Daoy (cell line): ENCODE measurements at regions not wholly inside any gene's neighbourhood (a gene's known extent, or its start where the extent isn't known, plus 50 kb on each side); places are given as distances from the start of the nearest gene placed in this dataset.

Experiments
- DNase-seq: peaks from one replicate; pipeline ENCODE4 v3.0.0-alpha.2; 2015; ENCODE audit warnings: low read depth

DNA sequence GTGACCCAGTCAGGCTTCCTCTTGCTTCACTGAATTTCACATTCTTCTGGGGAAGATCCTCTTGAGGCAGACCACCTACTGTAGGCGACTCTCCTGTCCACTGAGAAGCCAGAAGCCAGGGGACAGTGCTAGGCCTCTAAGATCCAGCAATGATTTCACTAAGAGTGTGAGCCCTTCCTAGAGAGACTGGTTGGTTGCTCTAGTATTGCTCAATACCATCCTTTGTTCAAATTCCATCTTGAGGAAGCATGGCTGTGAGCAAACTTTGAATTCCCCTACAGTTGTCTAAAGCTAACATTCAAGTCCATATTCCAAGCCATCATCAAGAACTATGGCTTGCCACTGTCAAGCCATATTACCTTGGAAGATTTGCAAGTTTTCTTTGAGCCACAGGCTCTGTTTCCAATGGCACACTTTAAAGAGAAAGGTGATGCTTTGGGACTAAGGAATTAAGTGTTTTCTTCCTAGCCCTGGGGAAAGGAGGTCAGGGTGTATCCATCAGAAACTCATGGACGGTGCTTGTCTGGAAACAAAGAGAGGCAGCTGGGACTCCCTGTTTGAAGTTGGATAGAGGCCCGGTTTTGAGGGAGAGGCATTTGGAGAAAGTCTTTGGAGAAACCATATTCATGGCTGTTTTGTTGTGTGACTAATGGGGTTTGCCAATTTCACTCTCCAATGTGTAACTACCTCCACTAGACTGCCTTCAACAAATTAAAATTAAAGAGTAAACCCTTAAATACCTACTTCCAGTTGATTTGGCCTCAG, 1217.9 kb downstream of the VRK1 start:
- DNase-seq: no peak

DNA sequence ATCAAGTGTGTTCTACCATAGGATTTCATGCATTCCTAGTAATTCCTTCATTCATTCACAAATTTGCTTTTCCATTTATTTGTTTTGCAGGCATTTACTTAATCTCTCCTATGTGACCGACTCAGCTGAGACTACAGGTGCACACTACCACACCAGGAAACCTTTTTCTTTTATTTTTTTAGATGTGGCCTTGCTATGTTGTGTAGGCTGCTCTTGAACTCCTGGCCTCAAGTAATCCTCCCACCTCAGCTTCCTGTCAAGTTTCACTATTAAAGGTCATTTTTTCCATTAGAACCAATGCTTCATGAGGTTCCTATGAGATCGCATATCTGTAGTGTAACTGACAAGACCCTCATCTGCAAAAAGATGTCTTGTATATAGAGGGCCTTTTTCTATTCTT, 1218.7 kb downstream of the VRK1 start:
- DNase-seq: no peak

DNA sequence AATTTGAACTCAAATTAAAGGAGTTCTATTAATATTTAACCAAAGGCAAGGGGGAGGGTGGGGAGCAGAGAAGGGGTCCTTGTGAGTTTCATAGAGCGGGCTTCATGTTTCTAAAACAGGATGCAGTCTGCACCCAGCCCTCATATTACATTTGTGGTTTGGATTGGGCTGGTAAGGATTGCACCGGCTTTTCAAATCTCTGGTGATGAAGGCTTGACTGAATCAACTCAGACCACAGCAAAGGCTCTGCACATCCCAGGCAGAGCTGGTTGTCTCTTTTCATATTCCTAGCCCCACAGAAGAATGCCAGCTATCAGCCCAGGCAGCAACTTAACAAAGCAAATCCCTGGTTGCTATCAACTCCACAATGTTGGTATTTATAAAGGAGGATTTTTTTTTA, 1221.4 kb downstream of the VRK1 start:
- DNase-seq: no peak

DNA sequence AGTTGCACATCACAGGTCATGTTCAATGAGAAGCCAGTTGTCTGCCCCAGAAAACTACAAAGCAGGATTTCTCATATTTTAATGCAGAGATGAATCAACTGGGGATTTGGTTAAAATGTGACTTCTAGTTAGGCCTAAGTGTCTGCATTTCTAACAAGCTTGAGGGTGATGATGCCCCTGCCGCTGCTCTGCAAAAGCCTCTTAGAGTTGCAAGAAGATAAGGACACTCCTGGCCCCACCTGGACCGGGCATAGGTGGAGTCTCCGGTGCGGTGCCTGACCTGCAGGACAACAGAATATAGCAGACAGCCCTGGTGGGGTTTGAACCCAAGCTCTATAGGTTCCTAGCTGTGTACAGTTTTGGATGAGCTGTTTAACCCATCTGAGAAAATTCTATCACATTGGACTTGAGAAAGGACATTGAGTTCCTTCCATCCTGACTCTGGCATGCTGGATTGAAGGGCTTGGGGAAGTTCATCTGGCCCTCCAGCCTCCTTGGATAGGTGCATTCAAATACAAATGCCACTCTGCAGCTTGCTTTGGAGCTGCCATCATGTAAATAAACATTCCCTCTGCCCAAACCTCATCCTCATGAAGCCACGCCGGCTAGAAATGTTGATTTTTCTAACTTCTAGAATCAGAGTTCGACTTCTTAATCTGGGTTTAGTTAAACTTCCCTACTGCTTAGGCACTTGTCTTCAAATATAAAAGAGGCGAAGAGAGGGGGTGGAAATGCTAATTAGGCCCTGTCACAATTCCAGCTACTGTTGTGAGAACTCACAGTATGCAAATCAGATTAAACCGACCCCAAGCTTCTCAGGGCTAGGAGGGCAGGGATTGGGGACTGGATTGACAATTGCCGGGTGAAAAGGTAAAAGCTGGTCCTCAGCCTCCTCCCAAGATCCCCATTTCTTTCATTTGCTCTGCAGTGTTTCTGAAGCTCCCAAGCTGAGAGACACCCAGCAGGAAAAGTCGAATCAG, 1225.6 kb downstream of the VRK1 start:
- DNase-seq: no peak

DNA sequence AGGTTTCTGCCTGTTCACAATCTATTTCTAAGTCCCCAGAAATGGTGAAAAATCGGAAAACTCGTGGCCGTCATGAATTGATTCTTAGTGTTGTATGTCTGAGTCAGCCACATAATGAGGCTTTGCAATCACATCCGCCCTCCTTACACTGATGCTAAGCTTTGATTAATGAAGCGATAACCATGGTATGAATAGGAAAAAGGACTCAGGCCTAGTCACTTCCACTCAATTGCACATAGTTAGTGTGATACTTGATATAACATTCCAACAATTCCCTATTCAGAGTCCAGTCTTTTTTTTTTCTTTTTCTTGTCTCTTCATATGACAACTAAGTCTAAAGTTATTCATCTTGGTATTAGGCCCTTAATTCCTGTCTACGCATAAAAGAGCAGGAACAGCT, 1231.0 kb downstream of the VRK1 start:
- DNase-seq: peak; percentile 19

DNA sequence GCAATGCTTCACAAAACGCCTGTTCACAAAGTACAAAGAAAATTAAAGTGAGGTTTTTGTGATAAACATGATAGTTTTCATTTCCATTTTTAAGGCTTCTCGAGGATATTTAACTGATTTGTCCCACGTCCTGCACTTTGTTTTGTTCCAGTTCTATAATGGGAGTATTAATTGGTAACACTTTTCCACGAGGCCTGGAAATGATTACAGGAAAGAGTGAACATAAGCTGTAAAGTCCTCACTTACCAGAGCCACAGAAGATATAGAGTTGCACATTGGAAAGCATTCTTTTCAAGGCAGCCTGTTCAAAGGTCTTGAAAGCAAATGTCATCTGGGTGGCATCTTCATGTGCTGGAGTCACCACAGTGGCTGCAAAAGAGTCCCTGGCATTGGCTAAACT, 1236.6 kb downstream of the BCL11B start:
- DNase-seq: no peak

DNA sequence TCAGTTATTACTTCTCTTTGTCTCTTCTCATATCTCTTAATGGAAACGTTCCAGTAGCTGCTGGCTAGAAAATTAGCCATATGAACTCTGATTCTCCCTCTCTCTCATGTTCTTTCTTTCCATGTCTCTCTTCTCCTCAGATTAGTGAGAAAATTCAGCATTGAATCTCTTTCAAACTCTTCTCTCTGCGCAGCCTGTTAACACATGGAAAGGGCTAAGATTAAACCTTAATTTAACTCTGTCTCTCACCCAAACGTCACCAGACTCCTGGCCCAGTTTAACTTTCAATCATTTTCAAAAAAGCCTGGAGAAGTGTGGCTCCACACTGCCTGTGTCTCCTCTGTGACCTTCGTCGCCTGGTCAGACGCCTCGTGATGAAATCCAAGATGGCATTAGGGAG, 1234.2 kb downstream of the BCL11B start:
- DNase-seq: no peak

DNA sequence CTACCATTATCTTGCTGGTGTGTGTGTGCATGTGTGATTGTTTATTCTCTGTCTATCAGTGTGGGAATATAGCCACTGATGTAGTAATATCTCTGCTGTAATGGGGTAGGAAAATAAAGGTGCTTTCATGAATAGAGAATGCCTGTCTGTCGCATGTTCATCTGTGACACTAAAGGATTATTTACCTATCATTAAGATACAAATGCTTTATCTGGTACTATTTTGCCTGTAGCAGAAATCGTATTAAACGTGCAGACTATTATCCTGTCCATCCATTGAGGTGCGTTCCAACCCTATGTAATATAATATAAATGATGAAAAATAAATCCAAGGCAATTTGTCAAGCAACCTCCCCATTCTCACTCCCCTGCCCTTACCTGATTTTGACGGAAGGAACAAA, 1215.1 kb downstream of the BCL11B start:
- no peak for DNase-seq

DNA sequence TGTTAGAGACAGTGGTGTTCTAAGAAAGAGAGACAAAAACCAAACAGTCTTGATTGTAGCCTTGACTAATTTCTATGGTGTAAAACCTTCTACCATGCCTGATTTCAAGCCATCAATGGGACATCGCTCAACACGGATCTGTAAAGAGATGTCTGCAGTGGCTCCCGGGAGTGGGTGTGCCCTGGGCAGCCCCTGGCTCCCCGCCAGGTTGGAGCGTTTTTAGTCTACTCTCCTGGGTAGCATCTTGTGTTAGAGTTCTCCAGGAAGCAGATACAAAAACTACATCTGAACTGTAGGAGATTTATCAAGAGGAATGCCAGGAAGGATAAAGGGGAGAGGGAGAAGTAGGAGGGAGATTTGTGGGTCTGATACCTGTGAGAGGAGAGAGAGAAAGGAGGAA, 1212.9 kb downstream of the BCL11B start:
- DNase-seq: no peak

DNA sequence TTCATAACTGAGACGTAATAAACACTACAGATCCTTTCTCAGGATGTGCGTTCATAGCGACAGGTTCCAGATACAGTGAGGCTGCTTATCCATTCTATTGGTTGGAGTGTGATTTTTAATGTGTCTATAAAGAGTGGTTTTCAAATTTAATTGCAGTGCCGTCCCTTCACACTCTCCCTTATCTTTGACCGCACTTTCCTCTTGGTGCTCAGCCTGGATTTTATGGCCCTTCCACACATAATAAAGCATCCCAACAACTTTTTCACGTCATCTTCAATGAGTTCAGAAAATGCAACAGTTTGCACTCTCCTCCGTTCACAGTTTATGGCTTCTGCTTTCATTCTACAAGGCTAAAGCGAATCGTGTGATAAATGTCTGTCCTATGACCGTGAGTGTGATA, 1209.9 kb downstream of the BCL11B start:
- no peak for DNase-seq

DNA sequence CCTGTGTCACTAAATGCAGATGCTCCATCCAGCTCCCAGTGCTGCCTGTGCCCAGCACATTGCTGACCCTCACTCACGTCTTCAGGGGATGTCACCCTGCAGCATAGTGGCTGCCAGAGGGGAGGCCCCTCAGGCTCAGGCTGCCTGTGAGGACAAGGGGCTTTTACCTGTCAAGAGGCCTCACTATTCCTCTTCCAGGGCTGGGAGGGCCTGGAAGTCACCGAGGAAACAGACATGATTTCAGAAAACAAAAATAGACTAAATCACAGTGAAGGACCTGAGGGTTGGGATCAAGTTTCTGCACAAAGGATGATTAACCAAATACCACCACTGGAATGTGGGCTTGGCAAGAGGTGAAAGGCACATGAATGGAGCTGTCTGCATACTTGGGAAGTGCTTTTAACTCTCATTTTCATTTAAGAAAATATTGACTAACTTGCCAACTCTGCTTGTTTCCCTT, 1202.3 kb downstream of the BCL11B start:
- DNase-seq: peak; percentile 83

DNA sequence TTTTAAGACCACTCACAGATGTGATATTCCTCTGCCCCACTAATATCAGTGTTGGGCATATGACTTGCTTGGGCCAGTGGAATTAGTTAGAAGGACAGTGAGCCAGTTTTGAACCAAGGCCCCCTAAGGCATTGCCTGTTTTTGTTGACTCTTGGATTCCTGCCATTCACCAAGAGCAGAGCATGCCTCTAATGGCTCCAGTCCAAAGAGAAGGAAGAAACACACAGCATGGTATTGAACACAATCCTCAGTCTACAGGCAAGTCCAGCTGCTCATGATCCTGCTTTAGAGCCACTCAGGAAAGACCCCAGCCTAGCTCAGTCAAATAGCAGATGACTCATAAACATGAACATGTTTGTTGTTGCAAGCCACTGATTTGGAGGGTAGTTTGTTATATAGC, 1201.5 kb downstream of the BCL11B start:
- peak; percentile 5 for DNase-seq

DNA sequence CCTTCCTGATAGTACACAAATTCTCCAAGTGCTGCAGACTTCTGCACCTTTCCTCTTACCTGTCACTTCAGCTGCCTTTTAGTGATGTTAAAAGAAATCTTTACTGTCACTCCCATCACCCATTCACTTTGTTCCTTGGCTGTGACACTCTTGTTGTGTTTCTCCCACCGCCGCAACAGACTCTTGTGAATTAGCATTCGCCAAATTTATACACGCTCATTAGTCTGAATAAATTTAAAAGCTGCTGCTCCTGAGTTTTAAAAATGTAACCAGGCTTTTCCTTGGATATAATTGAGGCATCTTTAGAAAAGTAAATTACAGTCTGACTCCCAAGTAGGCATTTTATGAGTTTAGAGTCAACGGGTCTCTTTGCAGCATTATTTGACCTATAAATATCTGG, 1197.9 kb downstream of the BCL11B start:
- DNase-seq: no peak

DNA sequence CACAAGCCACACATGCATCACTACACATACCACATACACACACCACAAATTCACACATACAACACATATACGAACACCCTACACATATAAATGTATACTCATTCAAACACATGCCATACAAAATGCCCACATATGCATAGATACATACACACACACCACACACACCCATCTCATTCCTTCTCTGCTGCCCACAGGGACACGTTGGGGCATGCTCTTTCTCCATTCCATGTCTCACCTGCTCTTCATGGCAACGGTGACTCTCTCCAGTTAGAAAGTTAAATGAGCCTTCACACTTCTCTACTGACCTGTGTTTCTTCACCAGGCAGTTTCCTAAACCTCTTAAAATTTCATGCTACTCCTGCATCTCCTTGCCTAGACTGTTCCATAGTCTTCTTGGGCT, 1194.8 kb downstream of the BCL11B start:
- no peak for DNase-seq

DNA sequence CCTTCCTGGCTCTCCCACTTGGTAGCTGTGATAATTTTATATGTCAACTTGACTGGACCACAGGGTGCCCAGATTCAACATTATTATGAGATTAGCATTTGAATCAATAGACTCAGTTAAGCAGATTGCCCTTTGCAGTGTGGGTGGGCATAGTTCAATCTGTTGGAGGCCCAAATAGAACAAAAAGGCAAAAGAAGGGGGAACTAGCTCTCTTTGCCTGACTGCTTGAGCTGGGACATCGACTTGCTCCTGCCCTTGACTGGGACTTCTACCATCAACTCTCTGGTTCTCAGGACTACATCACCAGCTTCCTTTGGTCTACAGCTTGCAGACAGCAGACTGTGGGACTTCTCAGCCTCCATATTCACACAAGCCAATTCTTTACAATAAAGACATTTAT, 1189.2 kb downstream of the BCL11B start:
- DNase-seq: no peak

DNA sequence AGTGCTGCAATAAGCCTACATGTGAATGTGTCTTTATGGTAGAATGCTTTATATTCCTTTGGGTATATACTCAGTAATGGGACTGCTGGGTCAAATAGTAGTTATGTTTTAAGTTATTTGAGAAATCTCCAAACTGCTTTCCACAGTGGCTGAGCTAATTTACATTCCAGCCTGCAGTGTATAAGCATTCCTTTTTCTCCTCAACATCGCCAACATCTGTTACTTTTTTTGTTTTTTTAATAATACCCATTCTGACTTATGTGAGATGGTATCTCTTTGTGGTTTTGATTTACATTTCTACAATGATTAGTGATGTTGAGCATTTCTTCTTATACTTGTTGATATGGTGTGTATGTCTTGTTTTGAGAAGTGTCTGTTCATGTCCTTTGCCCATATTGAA, 1186.2 kb downstream of the BCL11B start:
- no peak for DNase-seq

DNA sequence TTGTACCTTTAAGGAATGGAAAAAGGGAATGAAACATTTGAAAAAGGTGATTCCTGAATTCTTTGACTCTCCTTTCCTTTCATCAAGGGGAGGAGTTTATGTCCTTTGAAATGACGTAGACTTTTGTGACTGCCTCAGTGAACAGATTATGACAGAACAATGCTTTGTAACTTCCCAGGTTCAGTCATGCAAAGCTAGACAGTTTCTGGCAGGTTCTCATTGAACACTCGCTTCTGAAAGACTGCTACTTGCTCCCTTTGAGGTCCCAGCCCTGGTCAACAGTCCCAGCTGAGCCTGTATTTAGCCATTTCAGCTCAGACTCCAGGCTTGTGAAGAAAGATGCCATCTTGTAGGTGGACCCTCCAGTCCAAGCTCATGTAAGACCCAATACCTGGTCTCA, 1178.9 kb downstream of the BCL11B start:
- no peak for DNase-seq

DNA sequence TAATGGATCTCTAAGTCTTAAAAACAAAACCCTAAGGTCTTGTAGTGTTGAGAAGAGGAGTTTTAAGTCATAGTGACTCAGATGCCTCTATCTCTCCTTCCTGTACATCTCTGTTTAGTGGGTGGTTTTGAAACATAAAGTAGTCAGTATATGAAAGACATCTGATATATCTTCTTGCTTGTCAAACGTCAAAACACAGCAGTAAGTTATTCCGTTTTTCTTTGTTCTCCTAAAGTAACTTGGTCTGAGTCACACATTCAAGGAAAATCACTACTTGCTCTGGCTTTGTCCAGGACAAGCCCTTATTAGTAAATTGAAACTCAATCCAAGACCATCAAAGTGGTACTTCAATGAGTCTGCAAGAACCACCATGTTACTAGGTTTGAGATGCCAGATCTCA, 1172.5 kb downstream of the BCL11B start:
- DNase-seq: no peak

DNA sequence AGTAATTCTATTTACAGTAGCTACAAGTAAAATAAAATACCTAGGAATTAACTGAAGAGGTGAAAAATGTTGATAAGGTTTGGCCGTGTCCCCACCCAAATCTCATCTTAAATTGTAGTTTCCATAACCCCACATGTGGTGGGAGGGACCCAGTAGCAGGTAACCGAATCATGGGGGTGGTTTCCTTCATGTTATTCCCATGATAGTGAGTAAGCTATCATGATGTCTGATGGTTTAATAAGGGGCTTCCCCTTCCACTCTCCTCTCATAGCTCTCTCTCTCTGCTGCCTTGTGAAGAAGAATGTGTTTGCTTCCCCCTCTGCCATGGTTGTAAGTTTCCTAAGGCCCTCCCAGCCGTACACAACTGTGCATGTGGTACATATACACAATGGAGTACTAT, 1170.7 kb downstream of the BCL11B start:
- no peak for DNase-seq

DNA sequence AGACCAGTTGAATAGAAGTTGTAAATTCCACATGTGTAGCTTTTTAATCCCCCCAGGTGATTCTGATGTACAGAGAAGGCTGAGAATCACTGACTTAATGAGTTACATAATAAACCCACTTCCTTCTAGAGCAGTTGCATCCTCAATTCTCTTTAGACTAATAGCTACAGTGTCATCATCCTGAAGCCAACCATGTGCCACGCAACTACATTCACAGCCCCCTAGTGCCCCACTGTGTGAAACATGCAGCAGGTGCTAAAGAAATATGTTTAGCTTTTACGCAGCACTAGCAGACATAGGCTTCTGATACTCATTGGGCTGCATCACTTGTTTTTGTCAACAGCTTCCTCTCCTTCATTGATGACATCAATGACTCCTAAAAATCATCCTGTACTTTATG, 1168.3 kb downstream of the BCL11B start:
- no peak for DNase-seq

DNA sequence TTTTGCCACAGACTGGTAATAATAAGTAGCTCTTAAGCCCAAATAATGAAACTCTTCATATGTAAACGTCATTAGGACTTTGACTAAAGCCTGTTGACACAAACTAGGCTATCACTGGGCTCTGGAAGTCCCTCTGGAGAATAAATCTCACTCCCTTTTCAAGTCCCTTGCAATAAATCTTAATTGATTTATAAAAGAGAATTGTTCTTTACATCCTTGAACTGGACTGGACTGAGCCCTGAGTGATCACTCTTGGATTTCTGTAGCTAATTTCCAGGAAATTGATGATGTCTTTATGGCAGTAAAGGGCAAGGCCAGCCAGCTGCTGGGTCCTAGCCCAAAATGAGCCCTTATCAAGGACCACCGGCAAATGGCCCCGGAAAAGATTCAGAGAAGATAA, 1162.7 kb downstream of the BCL11B start:
- DNase-seq: no peak

DNA sequence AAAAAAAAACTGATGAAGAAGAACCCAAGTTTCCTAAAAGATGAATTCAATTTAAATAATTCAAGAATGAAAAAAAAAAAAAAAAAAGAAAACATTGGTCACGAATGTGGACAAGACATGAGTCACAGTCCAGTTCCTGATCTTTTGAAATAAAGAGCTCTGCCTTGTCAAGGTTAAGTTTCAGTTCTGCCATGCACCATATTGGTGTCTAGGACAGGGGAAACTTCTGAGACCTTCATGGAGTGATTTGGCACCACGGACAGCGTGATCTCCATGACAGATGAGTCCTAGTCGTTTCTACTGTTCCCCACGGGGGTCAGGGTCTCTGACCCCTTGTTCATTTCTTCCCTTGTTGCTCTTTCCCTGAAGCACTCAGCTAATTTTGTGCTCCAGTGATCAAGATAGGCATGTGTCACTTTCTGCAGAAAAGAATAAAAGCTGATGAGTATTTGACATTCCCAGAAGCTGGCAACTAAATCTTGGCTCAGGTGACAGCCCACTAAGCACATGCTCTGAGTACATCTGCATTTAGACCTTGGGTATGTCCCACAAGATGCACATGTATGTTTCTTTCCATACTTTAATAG, 1159.7 kb downstream of the BCL11B start:
- DNase-seq: peak; percentile 16
